ENCODE measurements at regions not wholly inside any gene's neighbourhood (a gene's known extent, or its start where the extent isn't known, plus 50 kb on each side); places are given as distances from the start of the nearest gene placed in this dataset.

DNA sequence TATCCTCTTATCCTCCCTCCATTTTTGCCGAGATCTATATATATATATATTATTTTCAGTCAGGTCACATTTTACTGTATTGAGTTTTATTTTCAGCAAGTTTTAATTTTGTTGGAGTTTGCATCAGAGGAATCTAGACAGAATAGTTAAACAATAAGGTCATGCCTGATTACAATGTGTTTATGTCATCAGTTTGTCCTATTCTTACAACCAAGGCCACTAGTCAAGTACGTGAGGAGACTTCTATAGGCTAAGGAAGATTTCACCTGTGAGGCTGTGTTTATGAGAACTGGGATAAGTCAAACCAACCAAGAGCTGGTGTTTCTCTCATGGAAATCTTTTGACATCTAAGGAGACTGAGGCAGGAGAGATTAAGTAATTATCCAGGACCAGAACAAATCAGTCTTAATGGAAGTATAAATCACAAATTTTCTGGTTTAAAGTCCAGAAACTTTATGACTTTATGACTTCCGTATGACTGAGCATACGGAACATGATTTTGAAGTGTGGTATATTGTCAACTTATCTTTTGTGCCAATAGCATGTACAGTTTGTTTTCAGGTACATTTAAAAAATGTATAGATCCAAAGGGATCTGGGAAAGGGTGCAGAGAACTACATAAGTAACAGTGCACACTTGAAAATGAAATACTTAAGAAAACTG lies 100.0 kb upstream of the DTNA start:
- Histone ChIP-seq H3K4me3 (ENCODE audit: low read depth, low read length, poor library complexity, severe bottlenecking) (no peak overlapping the region), H3K79me2 (ENCODE audit: insufficient read depth, low read depth, low read length) (no peaks in the 10 kb centered on the region), H3K9me2 (ENCODE audit: insufficient read depth, low read length) (no peaks in the 10 kb centered on the region), H3K36me3 (ENCODE audit: insufficient read depth, low read length) (no peaks in the 10 kb centered on the region), H3K4me1 (ENCODE audit: insufficient read depth, low read length, poor library complexity, severe bottlenecking) (no peaks in the 10 kb centered on the region), H4K20me1 (ENCODE audit: insufficient read depth, low read length) (no peaks in the 10 kb centered on the region), H3K4me2 (ENCODE audit: low read length) (no peak overlapping the region), H3K9me3 (ENCODE audit: low read length) (no peaks in the 10 kb centered on the region), H2AFZ (ENCODE audit: low read length) (no peak overlapping the region), H3K27ac (ENCODE audit: low read depth, low read length, poor library complexity, severe bottlenecking) (no peak overlapping the region)
- intact Hi-C loops (cut with micrococcal nuclease; ENCODE audit: unreplicated experiment) = no loop called here
- no peak for TF ChIP-seq CTCF (conservative IDR thresholded peaks at IDR 0.05; ENCODE audit: low read length)
- no peak for TF ChIP-seq EZH2phosphoT487 (IDR thresholded peaks at IDR 0.05; ENCODE audit: borderline replicate concordance, low read depth, low read length)
- DNase-seq (ENCODE audit: low spot score) = no peak
- POLR2A ChIA-PET = no interaction called here
- BruUV-seq (replicated peaks) = no TSS peak
- CTCF ChIA-PET (ENCODE audit: unreplicated experiment) = no interaction called here

DNA sequence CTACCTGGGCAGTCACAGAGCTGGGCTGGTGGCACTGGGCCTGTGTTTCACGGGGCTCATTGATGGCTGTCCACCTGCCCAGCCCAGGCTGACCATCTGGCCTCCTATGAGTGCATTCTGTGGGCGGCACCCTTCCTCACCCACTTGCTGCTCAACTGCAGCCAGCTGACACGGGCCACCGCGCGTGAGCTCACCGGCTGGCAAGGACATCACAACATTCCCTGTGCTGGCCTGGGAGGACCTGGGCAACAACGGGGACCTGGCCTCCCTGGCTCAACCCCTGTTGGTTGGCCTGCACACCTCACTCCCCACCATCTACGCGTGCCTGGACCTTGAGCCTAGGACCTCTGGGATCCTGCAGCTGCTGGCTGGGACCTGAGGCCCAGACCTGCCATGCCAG lies 98.2 kb upstream of the DTNA start:
- H3K4me2 ChIP-seq (ENCODE audit: low read length) = no peak overlapping the region
- no peaks in the 10 kb centered on the region for H3K79me2 ChIP-seq (ENCODE audit: insufficient read depth, low read depth, low read length)
- no peaks in the 10 kb centered on the region for H3K4me1 ChIP-seq (ENCODE audit: insufficient read depth, low read length, poor library complexity, severe bottlenecking)
- H3K9me2 ChIP-seq (ENCODE audit: insufficient read depth, low read length) = no peaks in the 10 kb centered on the region
- no peaks in the 10 kb centered on the region for H3K36me3 ChIP-seq (ENCODE audit: insufficient read depth, low read length)
- intact Hi-C loops (cut with micrococcal nuclease; ENCODE audit: unreplicated experiment) = no loop called here
- no peak overlapping the region for H3K4me3 ChIP-seq (ENCODE audit: low read depth, low read length, poor library complexity, severe bottlenecking)
- H4K20me1 ChIP-seq (ENCODE audit: insufficient read depth, low read length) = no peaks in the 10 kb centered on the region
- POLR2A ChIA-PET = no interaction called here
- BruUV-seq (replicated peaks) = no TSS peak
- CTCF ChIA-PET (ENCODE audit: unreplicated experiment) = no interaction called here
- no peak for TF ChIP-seq EZH2phosphoT487 (IDR thresholded peaks at IDR 0.05; ENCODE audit: borderline replicate concordance, low read depth, low read length)
- TF ChIP-seq CTCF (conservative IDR thresholded peaks at IDR 0.05; ENCODE audit: low read length) = no peak
- no peaks in the 10 kb centered on the region for H3K9me3 ChIP-seq (ENCODE audit: low read length)
- H2AFZ ChIP-seq (ENCODE audit: low read length) = no peak overlapping the region
- H3K27ac ChIP-seq (ENCODE audit: low read depth, low read length, poor library complexity, severe bottlenecking) = no peak overlapping the region
- no peak for DNase-seq (ENCODE audit: low spot score)

- Histone ChIP-seq H3K9me2 (ENCODE audit: insufficient read depth, low read length) (no peaks in the 10 kb centered on the region), H3K4me3 (ENCODE audit: low read depth, low read length, poor library complexity, severe bottlenecking) (no peak overlapping the region), H3K79me2 (ENCODE audit: insufficient read depth, low read depth, low read length) (no peaks in the 10 kb centered on the region), H3K36me3 (ENCODE audit: insufficient read depth, low read length) (no peaks in the 10 kb centered on the region), H2AFZ (ENCODE audit: low read length) (no peak overlapping the region), H3K27ac (ENCODE audit: low read depth, low read length, poor library complexity, severe bottlenecking) (no peak overlapping the region), H3K4me1 (ENCODE audit: insufficient read depth, low read length, poor library complexity, severe bottlenecking) (no peaks in the 10 kb centered on the region), H3K4me2 (ENCODE audit: low read length) (no peak overlapping the region), H4K20me1 (ENCODE audit: insufficient read depth, low read length) (no peaks in the 10 kb centered on the region), H3K9me3 (ENCODE audit: low read length) (no peaks in the 10 kb centered on the region)
- DNase-seq (ENCODE audit: low spot score) = no peak
- ChIA-PET CTCF (ENCODE audit: unreplicated experiment) (no interaction called here), POLR2A (no interaction called here)
- BruUV-seq (replicated peaks) = no TSS peak
- TF ChIP-seq EZH2phosphoT487 (IDR thresholded peaks at IDR 0.05; ENCODE audit: borderline replicate concordance, low read depth, low read length) = no peak
- TF ChIP-seq CTCF (conservative IDR thresholded peaks at IDR 0.05; ENCODE audit: low read length) = no peak
- intact Hi-C loops (cut with micrococcal nuclease; ENCODE audit: unreplicated experiment) = no loop called here
These were observed 89.7 kb upstream of the DTNA start for GRCh38 chr18:34620258-34620861.
